Activated B cell treated with CpG ODN at 0.5 μM for 24 hours (primary cell): ENCODE measurements at regions not wholly inside any gene's neighbourhood (a gene's known extent, or its start where the extent isn't known, plus 50 kb on each side); places are given as distances from the start of the nearest gene placed in this dataset.

Source experiments
- ATAC-seq: fragments of 200-7000 bp; cut with Tn5 transposase; one replicate; pipeline ENCODE4 v1.10.0; 2021; ENCODE audit warnings: low read depth, mild to moderate bottlenecking, moderate library complexity
- CTCF ChIA-PET: fragments of 350-600 bp; sonication (Branson Sonifier 250); formaldehyde crosslinking; loops from one replicate; lab custom pipeline; 2021; ENCODE audit warnings: antibody characterized with exemption; lab: Charles Lee
- POLR2A ChIA-PET: fragments of 350-600 bp; sonication (Branson Sonifier 250); formaldehyde crosslinking; loops from one replicate; lab custom pipeline; 2021; ENCODE audit warnings: antibody characterized with exemption; lab: Charles Lee
- DNase-seq: peaks from one replicate; pipeline ENCODE4 v3.0.0; 2022
- H3K27ac Mint-ChIP-seq: one replicate; pipeline ENCODE4 v1.8.0; 2020; ENCODE audit warnings: mixed read lengths
- H3K27me3 Mint-ChIP-seq: one replicate; pipeline ENCODE4 v1.8.0; 2021; ENCODE audit warnings: mixed read lengths
- H3K36me3 Mint-ChIP-seq: one replicate; pipeline ENCODE4 v1.8.0; 2021; ENCODE audit warnings: low read depth, mixed read lengths
- H3K4me1 Mint-ChIP-seq: one replicate; pipeline ENCODE4 v1.8.0; 2021; ENCODE audit warnings: mixed read lengths
- H3K4me3 Mint-ChIP-seq: one replicate; pipeline ENCODE4 v1.8.0; 2020; ENCODE audit warnings: mild to moderate bottlenecking, mixed read lengths
- H3K9me3 Mint-ChIP-seq: one replicate; pipeline ENCODE4 v1.8.0; 2020; ENCODE audit warnings: mixed read lengths
- intact Hi-C: fragments of 100-400 bp; cut with micrococcal nuclease; formaldehyde crosslinking; loops from one replicate; pipeline ENCODE4 v1.15.1; 2024
- TF ChIP-seq, protein P1 (sequence below): fragments of 200-600 bp; IDR thresholded peaks from one replicate; pipeline ENCODE4 v1.8.0; 2022; ENCODE audit warnings: antibody characterized with exemption, mild to moderate bottlenecking

DNA sequence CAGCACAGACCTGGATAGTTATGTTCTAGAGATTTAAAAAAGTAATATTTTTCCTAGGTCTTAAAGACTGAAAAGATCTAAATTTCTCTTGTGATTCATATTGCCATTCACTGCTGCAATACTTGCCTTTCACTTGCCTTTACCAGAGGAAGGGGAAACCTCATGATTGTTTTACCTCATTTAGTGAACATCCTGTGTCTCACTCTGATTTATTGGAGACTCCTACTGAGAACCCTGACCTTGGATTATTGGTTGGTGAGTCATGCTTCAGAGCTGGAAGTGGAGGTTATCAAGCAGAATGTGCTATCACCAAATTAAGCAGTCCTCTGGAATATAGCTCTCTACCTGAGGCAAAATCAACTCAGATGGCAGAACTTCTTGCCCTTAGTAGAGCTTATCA lies 500.5 kb downstream of the TSN start:
- Mint-ChIP-seq H3K27me3 (no peaks in the 10 kb centered on the region), H3K4me3 (no peak overlapping the region), H3K4me1 (no peaks in the 10 kb centered on the region), H3K9me3 (no peaks in the 10 kb centered on the region), H3K36me3 (no peaks in the 10 kb centered on the region), H3K27ac (no peak overlapping the region)
- no peak for DNase-seq
- POLR2A ChIA-PET = no interaction called here
- CTCF ChIA-PET = no interaction called here
- no peak for ATAC-seq
- TF ChIP-seq, protein P1, sequence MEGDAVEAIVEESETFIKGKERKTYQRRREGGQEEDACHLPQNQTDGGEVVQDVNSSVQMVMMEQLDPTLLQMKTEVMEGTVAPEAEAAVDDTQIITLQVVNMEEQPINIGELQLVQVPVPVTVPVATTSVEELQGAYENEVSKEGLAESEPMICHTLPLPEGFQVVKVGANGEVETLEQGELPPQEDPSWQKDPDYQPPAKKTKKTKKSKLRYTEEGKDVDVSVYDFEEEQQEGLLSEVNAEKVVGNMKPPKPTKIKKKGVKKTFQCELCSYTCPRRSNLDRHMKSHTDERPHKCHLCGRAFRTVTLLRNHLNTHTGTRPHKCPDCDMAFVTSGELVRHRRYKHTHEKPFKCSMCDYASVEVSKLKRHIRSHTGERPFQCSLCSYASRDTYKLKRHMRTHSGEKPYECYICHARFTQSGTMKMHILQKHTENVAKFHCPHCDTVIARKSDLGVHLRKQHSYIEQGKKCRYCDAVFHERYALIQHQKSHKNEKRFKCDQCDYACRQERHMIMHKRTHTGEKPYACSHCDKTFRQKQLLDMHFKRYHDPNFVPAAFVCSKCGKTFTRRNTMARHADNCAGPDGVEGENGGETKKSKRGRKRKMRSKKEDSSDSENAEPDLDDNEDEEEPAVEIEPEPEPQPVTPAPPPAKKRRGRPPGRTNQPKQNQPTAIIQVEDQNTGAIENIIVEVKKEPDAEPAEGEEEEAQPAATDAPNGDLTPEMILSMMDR = no peak
- intact Hi-C loops = no loop called here

DNA sequence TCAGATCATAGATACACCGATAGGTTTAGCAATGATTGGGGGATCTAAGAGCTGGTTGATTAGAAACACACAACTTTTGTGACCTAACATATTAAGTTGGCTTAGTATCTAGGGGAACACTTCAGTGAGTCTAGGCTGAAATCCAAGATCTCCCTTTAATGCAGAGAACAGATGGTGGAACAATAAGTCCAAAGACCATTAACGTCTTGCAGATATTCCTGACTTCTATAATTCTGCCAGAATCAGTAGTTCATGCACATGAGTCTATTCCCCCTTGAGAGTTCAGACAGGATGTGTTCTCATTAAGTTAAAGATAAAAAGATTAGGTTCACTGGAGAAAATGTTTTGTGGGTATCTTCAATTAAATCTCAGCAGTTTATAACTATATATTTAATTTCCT lies 506.5 kb downstream of the TSN start:
- Mint-ChIP-seq H3K36me3 (no peaks in the 10 kb centered on the region), H3K4me3 (no peak overlapping the region), H3K27me3 (no peaks in the 10 kb centered on the region), H3K4me1 (no peaks in the 10 kb centered on the region), H3K27ac (no peak overlapping the region), H3K9me3 (no peaks in the 10 kb centered on the region)
- intact Hi-C loops = no loop called here
- ChIA-PET CTCF (no interaction called here), POLR2A (no interaction called here)
- ATAC-seq = no peak
- TF ChIP-seq, protein P1 = no peak
- no peak for DNase-seq

DNA sequence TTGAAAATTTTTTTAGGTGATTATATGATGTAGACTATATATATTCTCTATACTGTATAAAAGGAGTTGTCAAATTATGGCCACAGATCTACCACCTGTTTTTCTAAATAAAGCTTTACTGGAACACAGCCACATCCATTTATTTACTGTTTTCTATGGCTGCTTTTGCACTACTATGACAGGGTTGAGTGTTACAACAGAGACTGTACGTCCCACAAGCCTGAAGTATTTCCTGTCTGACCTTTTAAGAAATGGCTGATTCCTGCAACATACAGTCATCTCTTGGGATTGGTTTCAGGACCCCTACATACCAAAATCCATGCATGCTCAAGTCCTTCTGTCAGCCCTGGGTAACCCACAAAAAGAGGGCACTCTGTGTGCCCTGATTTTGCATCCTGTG lies 508.3 kb downstream of the TSN start:
- Mint-ChIP-seq H3K36me3 (no peaks in the 10 kb centered on the region), H3K9me3 (no peaks in the 10 kb centered on the region), H3K27me3 (no peaks in the 10 kb centered on the region), H3K4me1 (no peaks in the 10 kb centered on the region), H3K4me3 (no peak overlapping the region), H3K27ac (no peak overlapping the region)
- CTCF ChIA-PET = no interaction called here
- ATAC-seq = no peak
- intact Hi-C loops = no loop called here
- POLR2A ChIA-PET = no interaction called here
- TF ChIP-seq, protein P1 = no peak
- no peak for DNase-seq

DNA sequence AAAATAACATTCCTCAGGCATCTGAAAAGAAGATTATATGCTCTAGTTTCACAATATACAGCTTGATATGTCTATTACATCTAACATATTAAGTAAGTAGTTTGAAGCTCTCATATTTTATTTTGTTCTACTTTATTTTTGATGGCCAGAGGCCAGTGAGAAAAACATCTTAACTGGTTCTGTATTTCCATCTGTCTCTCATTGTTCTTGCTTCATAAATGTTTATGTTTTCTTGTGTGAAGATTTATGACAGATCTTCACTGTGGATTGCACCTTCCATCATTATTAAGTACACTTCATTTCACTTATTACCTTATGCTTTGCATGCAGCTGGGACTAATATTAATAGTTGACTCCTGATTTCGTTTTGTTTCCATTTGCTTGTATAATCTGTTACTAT lies 511.2 kb downstream of the TSN start:
- no peak for DNase-seq
- ATAC-seq = no peak
- TF ChIP-seq, protein P1 = no peak
- H3K27ac Mint-ChIP-seq = no peak overlapping the region
- no peaks in the 10 kb centered on the region for H3K4me1 Mint-ChIP-seq
- H3K9me3 Mint-ChIP-seq = peaks cover 2% of the 10 kb centered on the region
- H3K27me3 Mint-ChIP-seq = peaks cover 3% of the 10 kb centered on the region
- H3K4me3 Mint-ChIP-seq = no peak overlapping the region
- POLR2A ChIA-PET = no interaction called here
- intact Hi-C loops = no loop called here
- H3K36me3 Mint-ChIP-seq = no peaks in the 10 kb centered on the region
- CTCF ChIA-PET = no interaction called here

DNA sequence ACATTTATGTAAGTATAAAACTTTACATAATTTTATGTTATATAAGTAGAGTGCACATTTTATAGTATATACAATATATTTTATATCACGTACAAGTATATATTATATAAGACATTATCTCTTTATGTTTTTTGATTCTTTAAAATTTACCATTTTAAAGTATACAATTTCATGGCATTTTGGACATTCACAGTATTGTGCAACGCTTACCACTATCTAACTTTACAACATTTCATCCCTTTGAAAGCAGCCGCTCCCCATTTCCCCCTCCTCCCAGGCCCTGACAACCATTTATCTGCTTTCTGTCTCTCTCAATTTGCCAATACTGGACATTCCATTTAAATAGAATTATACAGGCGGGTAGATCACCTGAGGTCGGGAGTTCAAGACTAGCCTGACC lies 512.5 kb downstream of the TSN start:
- H3K36me3 Mint-ChIP-seq = no peaks in the 10 kb centered on the region
- POLR2A ChIA-PET = no interaction called here
- no peak overlapping the region for H3K4me3 Mint-ChIP-seq
- DNase-seq (no peak), ATAC-seq (no peak)
- CTCF ChIA-PET = no interaction called here
- intact Hi-C loops = no loop called here
- peaks cover 2% of the 10 kb centered on the region for H3K9me3 Mint-ChIP-seq
- H3K27me3 Mint-ChIP-seq = peaks cover 3% of the 10 kb centered on the region
- H3K27ac Mint-ChIP-seq = no peak overlapping the region
- H3K4me1 Mint-ChIP-seq = no peaks in the 10 kb centered on the region
- TF ChIP-seq, protein P1 = no peak
